Raji (cell line): ENCODE measurements at regions not wholly inside any gene's neighbourhood (a gene's known extent, or its start where the extent isn't known, plus 50 kb on each side); places are given as distances from the start of the nearest gene placed in this dataset.

Experiments
- POLR2A ChIP-seq: IDR thresholded peaks from 2 replicates; pipeline ENCODE4 v1.6.1; 2011; ENCODE audit warnings: low read depth, low read length, control low read depth; ENCODE audit not compliant: insufficient read depth

GRCh38 chr2:61774351-61774750 is 79.5 kb downstream of the FAM161A start:
- TF ChIP-seq POLR2A: no peak

DNA sequence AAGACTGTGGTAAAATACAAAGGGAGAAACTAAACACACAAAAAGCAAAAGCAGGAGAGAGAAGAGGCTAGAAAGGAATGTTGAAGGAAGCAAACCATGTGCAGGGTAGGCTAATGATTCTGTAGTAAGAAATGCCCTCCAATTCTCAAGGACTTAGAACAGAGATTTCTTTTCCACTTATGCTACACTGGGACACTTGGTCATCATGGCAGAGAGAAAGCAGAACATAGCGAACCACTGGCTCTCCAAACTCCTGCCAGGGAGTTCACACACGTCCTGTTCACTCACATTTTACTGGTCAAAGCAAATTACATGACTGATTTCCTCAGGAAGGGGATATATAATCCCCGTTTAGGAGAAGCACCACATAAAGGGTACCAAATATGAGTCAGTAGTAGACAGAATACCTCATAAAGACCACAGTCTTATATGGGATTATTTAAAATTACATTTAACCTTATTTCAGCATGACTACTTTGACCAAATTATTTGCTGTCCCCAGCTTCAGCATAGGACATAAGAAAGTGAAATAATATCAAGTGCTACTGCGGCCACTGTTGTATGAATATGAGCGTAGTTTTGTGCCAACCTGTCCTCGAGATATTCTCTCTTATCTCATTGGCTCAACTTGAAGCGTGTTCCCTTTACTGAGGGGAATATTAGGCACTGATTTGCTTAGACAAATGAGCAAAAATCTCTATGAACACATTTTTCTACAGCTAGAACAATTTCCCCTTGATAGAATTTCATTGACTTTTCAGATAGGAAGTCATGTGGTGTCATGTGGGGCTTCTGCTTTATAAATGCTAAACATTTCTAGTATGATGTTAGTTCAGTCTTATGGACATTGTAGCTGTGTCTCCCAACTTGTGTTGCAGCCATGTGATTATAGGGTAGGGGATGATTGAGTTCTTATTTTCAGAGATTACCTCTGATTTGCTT is 81.7 kb downstream of the FAM161A start:
- TF ChIP-seq POLR2A: no peak

DNA sequence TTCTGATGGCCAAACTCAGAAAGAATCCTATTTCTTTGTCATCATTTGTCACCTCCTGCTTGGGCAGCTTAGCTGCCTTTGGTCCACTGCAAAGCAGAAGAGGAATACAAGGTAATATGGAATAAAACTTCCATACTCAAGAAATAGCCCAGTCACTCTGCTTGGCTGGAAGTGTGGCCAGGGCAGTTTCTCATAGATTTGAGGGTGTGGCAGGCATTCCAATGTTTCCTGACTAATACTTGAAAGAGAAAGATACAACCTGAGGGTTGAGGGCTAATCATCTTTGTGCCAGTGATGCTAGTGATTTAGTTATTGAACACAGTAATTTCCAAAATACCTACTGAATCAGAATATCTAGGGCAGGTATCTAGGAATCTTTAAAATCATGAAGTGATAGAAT is 83.1 kb downstream of the FAM161A start:
- no peak for TF ChIP-seq POLR2A

DNA sequence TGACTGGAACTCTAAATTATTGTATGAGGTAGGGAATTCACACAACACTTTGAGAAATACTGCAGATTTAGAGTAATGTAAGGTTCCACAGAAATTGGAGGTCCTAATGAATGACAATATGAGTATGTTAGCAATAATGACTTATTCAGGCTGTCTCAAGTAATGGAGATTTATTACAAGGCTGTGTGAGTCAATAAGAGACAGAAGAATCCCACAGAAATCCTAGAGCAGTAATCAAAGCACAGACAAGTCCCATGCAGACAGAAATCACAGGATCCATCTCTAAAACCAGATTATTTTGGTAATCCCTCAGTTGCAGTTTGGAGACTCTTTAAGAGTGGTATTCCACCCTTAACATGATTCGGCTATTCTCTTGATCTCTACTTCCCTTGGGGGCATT is 83.6 kb downstream of the FAM161A start:
- no peak for TF ChIP-seq POLR2A

DNA sequence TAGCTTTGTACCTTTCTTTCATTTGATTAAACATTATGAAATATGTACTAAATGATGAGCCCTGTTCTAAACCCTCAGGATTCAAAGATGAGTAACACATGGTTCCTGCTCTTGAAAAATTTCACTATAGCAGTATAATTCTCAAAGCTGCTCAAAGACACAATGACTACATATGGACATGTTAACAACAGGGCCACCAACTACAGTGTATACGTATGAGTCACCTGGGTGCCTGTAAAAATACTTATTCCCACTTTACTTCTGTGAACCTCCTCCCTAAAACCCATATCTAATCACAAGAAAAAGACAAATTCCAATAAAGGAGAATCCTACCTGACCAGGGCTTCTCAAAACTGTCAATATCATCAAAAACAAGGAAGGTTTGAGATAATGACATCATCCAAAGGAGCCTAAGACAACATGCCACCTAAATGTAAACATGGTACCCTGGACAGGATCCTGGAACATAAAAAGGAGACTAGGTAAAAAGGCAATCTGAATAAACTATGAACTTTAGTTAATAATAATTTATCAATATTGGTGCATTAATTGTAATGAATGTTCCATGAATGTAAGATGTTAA is 84.7 kb downstream of the FAM161A start:
- TF ChIP-seq POLR2A: no peak

DNA sequence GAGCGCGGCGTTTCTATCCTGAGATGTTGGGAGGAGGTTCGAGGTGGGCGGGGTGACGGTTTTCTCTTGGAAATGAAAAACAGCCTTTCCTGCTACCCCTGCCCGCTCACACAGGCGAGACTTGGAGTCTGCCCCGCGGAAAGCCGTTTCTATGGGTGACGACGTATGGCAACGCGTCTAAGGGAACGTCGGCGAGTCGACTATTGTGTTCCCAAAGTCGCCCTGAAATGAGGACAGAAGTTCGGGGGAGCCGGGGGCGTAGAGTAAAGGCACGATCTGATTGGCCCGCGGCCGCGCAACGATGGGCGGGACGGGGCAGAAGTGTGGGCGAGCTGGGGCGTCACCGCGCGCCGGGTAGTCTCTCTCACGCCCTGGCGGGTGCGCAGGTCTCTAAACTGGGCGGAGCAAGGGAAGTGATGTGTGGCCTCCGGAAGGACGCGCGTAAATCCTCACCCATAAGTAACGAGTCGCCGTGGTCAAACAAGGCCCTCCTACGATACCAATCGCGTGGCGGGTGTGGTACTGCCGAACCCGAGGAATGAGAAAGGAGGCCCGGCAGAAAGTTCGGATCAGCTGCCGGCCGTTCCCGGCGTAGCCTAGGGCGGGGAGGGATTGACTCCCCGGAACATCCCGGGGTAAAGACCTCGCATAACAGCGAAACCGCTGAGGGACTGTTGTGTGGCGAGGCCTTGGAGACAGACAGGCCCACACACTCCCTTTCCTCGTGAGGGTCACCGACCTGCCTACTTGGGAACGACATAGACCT is 89.6 kb downstream of the FAM161A start:
- TF ChIP-seq POLR2A: peak; percentile 56

DNA sequence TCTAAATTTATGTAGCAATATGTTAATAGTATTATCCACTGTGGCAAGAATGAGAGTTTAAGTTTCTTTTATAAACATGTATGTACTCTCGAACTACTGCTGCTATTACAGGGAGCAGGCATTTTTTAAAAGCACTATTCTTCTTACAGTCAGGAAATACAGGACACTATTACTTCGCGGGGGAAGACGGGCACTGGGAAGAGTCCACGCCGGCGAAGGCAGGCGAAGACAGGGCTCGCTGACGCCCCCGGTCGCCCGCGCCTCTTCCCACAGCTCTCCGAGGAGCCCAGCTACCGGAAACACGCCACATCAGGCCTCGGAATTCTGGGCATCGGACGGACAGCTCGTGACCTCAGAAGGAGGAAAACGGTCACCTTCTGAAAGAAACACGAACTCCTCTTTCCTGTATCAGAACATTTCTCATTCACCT is 90.2 kb downstream of the FAM161A start:
- TF ChIP-seq POLR2A: no peak

DNA sequence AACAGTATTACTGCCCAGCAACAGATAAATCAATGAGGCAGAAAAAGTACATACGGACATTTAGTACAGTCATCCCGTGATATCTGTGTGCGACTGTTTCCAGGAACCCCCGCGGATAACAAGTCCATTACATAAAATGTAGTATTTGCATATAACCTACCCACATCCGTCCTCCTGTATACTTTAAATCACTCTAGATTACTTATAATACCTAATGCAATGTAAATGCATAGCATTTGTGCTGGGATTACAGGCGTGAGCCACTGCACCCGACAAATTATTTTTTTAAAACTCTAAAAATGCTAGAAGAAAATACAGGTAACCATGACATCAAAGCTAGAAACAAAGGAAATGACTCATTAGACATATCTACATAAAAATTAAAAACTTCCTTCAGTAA is 91.6 kb downstream of the FAM161A start:
- TF ChIP-seq POLR2A: no peak

GRCh38 chr2:61759718-61760117 is 94.1 kb downstream of the FAM161A start:
- no peak for TF ChIP-seq POLR2A

- TF ChIP-seq POLR2A: no peak
These were observed 94.9 kb downstream of the FAM161A start for GRCh38 chr2:61759005-61759404.

DNA sequence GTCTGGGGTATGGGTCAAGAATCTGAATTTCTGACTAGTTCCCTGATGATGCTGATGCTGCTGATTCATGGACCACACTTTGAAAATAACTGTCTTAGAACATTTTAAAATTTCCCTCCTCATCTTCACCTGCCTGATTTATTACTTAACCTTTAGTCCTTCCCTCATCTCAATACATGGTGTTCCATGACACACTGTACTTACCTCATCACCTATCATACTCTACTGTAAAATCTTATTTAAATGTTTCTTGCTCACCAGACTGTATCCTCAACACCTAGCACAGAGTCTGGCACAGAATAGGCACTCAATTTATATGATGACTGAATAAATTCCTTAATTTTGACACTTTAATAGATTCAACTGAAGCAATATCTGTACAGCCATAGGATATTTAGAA is 95.7 kb downstream of the FAM161A start:
- no peak for TF ChIP-seq POLR2A

DNA sequence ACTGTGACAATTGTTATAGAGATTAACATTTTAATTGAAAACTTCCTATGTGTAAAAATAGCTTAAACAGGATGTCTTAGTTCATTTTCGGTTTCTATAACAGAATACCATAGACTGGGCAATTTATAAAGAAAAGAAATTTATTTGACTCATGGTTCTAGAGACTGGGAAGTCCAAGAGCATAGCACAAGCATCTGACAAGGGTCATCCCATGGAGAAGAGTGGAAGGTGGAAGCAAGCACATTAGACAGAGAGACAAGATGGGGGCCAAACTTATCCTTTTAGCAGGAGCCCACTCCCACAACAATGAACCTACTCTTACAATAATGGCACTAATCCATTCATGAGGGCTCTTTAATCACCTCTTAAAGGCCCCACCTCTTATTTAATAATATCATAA is 100.3 kb downstream of the FAM161A start:
- TF ChIP-seq POLR2A: no peak

GRCh38 chr2:61750624-61751023 is 103.2 kb downstream of the FAM161A start:
- no peak for TF ChIP-seq POLR2A

GRCh38 chr2:61742955-61743354 is 110.9 kb downstream of the FAM161A start:
- TF ChIP-seq POLR2A: no peak

DNA sequence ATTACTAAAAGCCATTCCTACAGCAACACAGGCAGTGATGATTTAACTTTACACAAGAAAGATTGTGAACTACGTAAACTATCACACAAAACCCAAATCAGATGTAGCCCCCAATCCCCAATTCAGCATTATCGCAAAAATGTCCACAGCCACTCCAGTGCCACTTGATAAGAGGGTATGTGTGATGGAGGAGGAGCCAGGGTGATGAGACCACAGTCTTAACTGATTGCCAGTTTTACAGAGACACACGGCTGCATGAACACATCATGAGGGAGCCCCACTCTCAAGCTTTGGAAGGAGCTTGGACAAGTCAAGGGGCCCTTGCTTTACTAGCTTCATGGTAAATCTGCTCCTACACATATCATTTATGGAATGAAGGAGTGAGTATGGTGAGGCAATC is 116.0 kb downstream of the FAM161A start:
- TF ChIP-seq POLR2A: no peak

DNA sequence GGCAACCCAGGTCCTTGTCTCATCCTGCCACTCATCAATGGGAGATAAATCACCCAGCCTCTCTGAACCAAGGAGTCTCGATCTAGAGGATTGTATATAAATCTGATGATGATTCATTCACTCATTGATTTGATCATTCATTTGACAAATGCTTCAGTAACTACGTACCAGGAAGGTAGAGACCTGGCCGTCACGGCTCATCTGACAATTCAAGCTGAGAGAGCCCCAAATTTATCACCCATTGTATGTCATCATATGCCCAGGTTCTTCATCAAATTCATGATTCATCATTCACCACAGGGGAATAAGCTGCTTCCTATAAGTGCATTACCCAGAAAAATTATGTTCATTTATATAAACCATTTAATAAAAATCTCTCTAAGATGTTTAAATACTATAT is 116.9 kb downstream of the FAM161A start:
- TF ChIP-seq POLR2A: no peak
